ENCODE measurements at regions not wholly inside any gene's neighbourhood (a gene's known extent, or its start where the extent isn't known, plus 50 kb on each side); places are given as distances from the start of the nearest gene placed in this dataset.
A peak's percentile ranks its signal among the peaks of the same experiment; 100 is the strongest.

- no peaks in the 10 kb centered on the region for H3K27me3 ChIP-seq (ENCODE audit: insufficient read depth)
- H3K9me3 ChIP-seq, result no peaks in the 10 kb centered on the region
- no peaks in the 10 kb centered on the region for H3K36me3 ChIP-seq (replicated peaks in 1 of 2; ENCODE audit: control insufficient read depth in 1 of 2, insufficient read depth in 2 of 2, low read length in 1 of 2)
- DNase-seq, result peak; percentile 34
- H3K27ac ChIP-seq (ENCODE audit: low read depth in 2 of 2, low read length in 1 of 2), result no peak overlapping the region
- 7% methylated on average over 20 of the region's 20 CpGs for WGBS (ENCODE audit: low lambda C conversion rate)
- no peak overlapping the region for H3K4me3 ChIP-seq (ENCODE audit: low read depth in 2 of 2, low read length in 1 of 2)
- ChIA-PET CTCF (no interaction called here), POLR2A (no interaction called here)
- H3K4me1 ChIP-seq (ENCODE audit: control insufficient read depth in 1 of 2, insufficient read depth in 2 of 2, low read depth in 1 of 2, low read length in 1 of 2), result no peaks in the 10 kb centered on the region
- no peak for TF ChIP-seq FOXJ3 (CRISPR knock-in tag; IDR thresholded peaks at IDR 0.05)
- TF ChIP-seq FOXM1 (IDR thresholded peaks at IDR 0.05; ENCODE audit: low read depth), result no peak
- peak; percentile 35 for TF ChIP-seq CTCF (IDR thresholded peaks at IDR 0.05)
- H3F3A ChIP-seq (replicated peaks; ENCODE audit: insufficient read depth), result no peaks in the 10 kb centered on the region
- H3K9me2 ChIP-seq, result no peaks in the 10 kb centered on the region
- no peaks in the 10 kb centered on the region for H4K20me1 ChIP-seq (ENCODE audit: insufficient read depth)
- H3K9ac ChIP-seq, result no peak overlapping the region
- H3K4me2 ChIP-seq, result no peak overlapping the region
- no peaks in the 10 kb centered on the region for H3K79me2 ChIP-seq (ENCODE audit: insufficient read depth)
- no peak overlapping the region for H2AFZ ChIP-seq (ENCODE audit: low read depth)
Measured at GRCh38 chr7:57308631-57309408, 141.2 kb upstream of the ZNF716 start.

GRCh38 chr7:57327081-57327480 lies 122.9 kb upstream of the ZNF716 start:
- Histone ChIP-seq H3K9me3 (no peaks in the 10 kb centered on the region), H3K4me2 (no peak overlapping the region), H3K27ac (ENCODE audit: low read depth in 2 of 2, low read length in 1 of 2) (no peak overlapping the region), H4K20me1 (ENCODE audit: insufficient read depth) (no peaks in the 10 kb centered on the region), H3K9me2 (no peaks in the 10 kb centered on the region), H3K79me2 (ENCODE audit: insufficient read depth) (no peaks in the 10 kb centered on the region), H3K36me3 (replicated peaks in 1 of 2; ENCODE audit: control insufficient read depth in 1 of 2, insufficient read depth in 2 of 2, low read length in 1 of 2) (no peaks in the 10 kb centered on the region), H3K4me1 (ENCODE audit: control insufficient read depth in 1 of 2, insufficient read depth in 2 of 2, low read depth in 1 of 2, low read length in 1 of 2) (no peaks in the 10 kb centered on the region), H3K4me3 (ENCODE audit: low read depth in 2 of 2, low read length in 1 of 2) (no peak overlapping the region), H3K9ac (no peak overlapping the region), H3K27me3 (ENCODE audit: insufficient read depth) (no peaks in the 10 kb centered on the region), H3F3A (replicated peaks; ENCODE audit: insufficient read depth) (no peaks in the 10 kb centered on the region), H2AFZ (ENCODE audit: low read depth) (no peak overlapping the region)
- WGBS (ENCODE audit: low lambda C conversion rate), result 4% methylated on average over 4 of the region's 4 CpGs
- ChIA-PET CTCF (no interaction called here), POLR2A (no interaction called here)
- TF ChIP-seq EZH2phosphoT487 (IDR thresholded peaks at IDR 0.05; ENCODE audit: borderline replicate concordance, low read depth), result no peak
- no peak for TF ChIP-seq CTCF (IDR thresholded peaks at IDR 0.05)
- no peak for TF ChIP-seq GATA2 (CRISPR knock-in tag; IDR thresholded peaks at IDR 0.05)
- no peak for TF ChIP-seq MAX (IDR thresholded peaks at IDR 0.05; ENCODE audit: low read depth)
- no peak for TF ChIP-seq GABPA (IDR thresholded peaks at IDR 0.05; ENCODE audit: low read depth)
- TF ChIP-seq NRF1 (IDR thresholded peaks at IDR 0.05; ENCODE audit: low read depth, low read length), result no peak
- TF ChIP-seq JUND (IDR thresholded peaks at IDR 0.05), result no peak
- DNase-seq, result no peak
